T-cell (primary cell): ENCODE measurements at regions not wholly inside any gene's neighbourhood (a gene's known extent, or its start where the extent isn't known, plus 50 kb on each side); places are given as distances from the start of the nearest gene placed in this dataset.

Experiments used
- ATAC-seq, 4 experiments: fragments of 200-7000 bp in 3 of 4; fragments of 150-1000 bp in 1 of 4; cut with Tn5 transposase; replicated peaks in 1 of 4; 1 replicate in 3 of 4; 2 replicates in 1 of 4; pipeline ENCODE4 v1.10.0; 2021; ENCODE audit warnings: moderate library complexity in 3 of 4, mild to moderate bottlenecking in 2 of 4, moderate number of reproducible peaks in 1 of 4
- CTCF ChIA-PET, 2 donors: fragments of 300-600 bp; sonication (Branson Sonifier 250); formaldehyde crosslinking; loops; one replicate each; lab custom pipeline; 2022; ENCODE audit warnings: antibody characterized with exemption in 2 of 2; lab: Charles Lee
- POLR2A ChIA-PET, 2 donors: fragments of 300-600 bp; sonication (Branson Sonifier 250); formaldehyde crosslinking; loops; one replicate each; lab custom pipeline; 2022; ENCODE audit warnings: antibody characterized with exemption in 2 of 2; lab: Charles Lee
- DNase-seq, 35 experiments: peaks; one replicate each; pipeline versions ENCODE4 v3.0.0 to v3.0.0-alpha.2; 2013 to 2023
- H3K27ac ChIP-seq: one replicate; pipeline ENCODE4 v1.5.1; 2013; ENCODE audit warnings: low read length
- H3K27me3 ChIP-seq, 2 experiments: replicated peaks in 1 of 2; 1 replicate in 1 of 2; 2 replicates in 1 of 2; pipeline versions ENCODE4 v1.6.1 to v1.7.0; 2013; ENCODE audit warnings: low read length in 1 of 2, mixed read lengths in 1 of 2; ENCODE audit not compliant: control insufficient read depth in 2 of 2, insufficient read depth in 2 of 2; ENCODE audit errors: extremely low read depth in 1 of 2
- H3K36me3 ChIP-seq, 2 donors: 1 replicate in 1 of 2; 2 replicates in 1 of 2; pipeline versions ENCODE4 v1.6.1 to v1.7.0; 2013; ENCODE audit warnings: low read length in 1 of 2; ENCODE audit not compliant: control insufficient read depth in 2 of 2, insufficient read depth in 1 of 2; ENCODE audit errors: extremely low read depth in 1 of 2
- H3K4me1 ChIP-seq, 2 experiments: 1 replicate in 1 of 2; 2 replicates in 1 of 2; pipeline versions ENCODE4 v1.6.1 to v1.7.0; 2013; ENCODE audit warnings: low read length in 2 of 2, mixed read lengths in 1 of 2; ENCODE audit not compliant: insufficient read depth in 2 of 2, control insufficient read depth in 1 of 2; ENCODE audit errors: extremely low read depth in 1 of 2
- H3K4me3 ChIP-seq, 2 donors: 1 replicate in 1 of 2; 2 replicates in 1 of 2; pipeline versions ENCODE4 v1.5.1 to v1.7.0; 2013; ENCODE audit warnings: mild to moderate bottlenecking in 2 of 2, low read length in 1 of 2, moderate library complexity in 1 of 2; ENCODE audit not compliant: control insufficient read depth in 1 of 2; ENCODE audit errors: extremely low read depth in 1 of 2
- H3K9me3 ChIP-seq: 2 replicates; pipeline ENCODE4 v1.7.0; 2013
- H3K27ac Mint-ChIP-seq, 2 donors: one replicate each; pipeline ENCODE4 v1.8.0; 2020 to 2021; ENCODE audit warnings: mild to moderate bottlenecking in 2 of 2, mixed read lengths in 2 of 2
- H3K27me3 Mint-ChIP-seq, 2 donors: one replicate each; pipeline ENCODE4 v1.8.0; 2021 to 2022; ENCODE audit warnings: mixed read lengths in 2 of 2
- H3K36me3 Mint-ChIP-seq: one replicate; pipeline ENCODE4 v1.8.0; 2021; ENCODE audit warnings: mixed read lengths
- H3K4me1 Mint-ChIP-seq, 3 donors: one replicate each; pipeline ENCODE4 v1.8.0; 2020 to 2022; ENCODE audit warnings: mixed read lengths in 3 of 3, mild to moderate bottlenecking in 1 of 3
- H3K4me3 Mint-ChIP-seq, 3 donors: one replicate each; pipeline ENCODE4 v1.8.0; 2020 to 2022; ENCODE audit warnings: mild to moderate bottlenecking in 3 of 3, mixed read lengths in 3 of 3, moderate library complexity in 3 of 3
- H3K9me3 Mint-ChIP-seq, 3 donors: one replicate each; pipeline ENCODE4 v1.8.0; 2020 to 2022; ENCODE audit warnings: mixed read lengths in 3 of 3
- WGBS: methylation state at CpG from one replicate; pipeline ENCODE4 v1.1.5; 2013; ENCODE audit warnings: missing lambda C conversion rate; ENCODE audit not compliant: insufficient coverage; 5-methylcytosine and 5-hydroxymethylcytosine counted together

GRCh38 chr5:51047369-51047768 is 335.9 kb upstream of the ISL1 start:
- Histone ChIP-seq H3K27ac (no peak overlapping the region), H3K4me3 (no peak overlapping the region), H3K4me1 (no peaks in the 10 kb centered on the region), H3K36me3 (no peaks in the 10 kb centered on the region), H3K27me3 (no peaks in the 10 kb centered on the region), H3K9me3 (no peaks in the 10 kb centered on the region)
- CTCF ChIA-PET = no interaction called here
- Mint-ChIP-seq H3K27ac (no peak overlapping the region), H3K4me1 (no peaks in the 10 kb centered on the region), H3K36me3 (no peaks in the 10 kb centered on the region), H3K27me3 (peaks cover 0 to 2% of the 10 kb centered on the region in 2 donors), H3K9me3 (peaks cover 0 to 4% (median 0%) of the 10 kb centered on the region in 3 donors), H3K4me3 (no peak overlapping the region)
- POLR2A ChIA-PET = no interaction called here
- DNase-seq (no peak), ATAC-seq (no peak)
- 70% methylated on average over 1 of the region's 4 CpGs for WGBS

- Histone ChIP-seq H3K4me1 (no peaks in the 10 kb centered on the region), H3K4me3 (no peak overlapping the region), H3K27me3 (no peaks in the 10 kb centered on the region), H3K27ac (no peak overlapping the region), H3K36me3 (no peaks in the 10 kb centered on the region), H3K9me3 (no peaks in the 10 kb centered on the region)
- Mint-ChIP-seq H3K9me3 (peaks cover 0 to 9% (median 0%) of the 10 kb centered on the region in 3 donors), H3K27ac (no peak overlapping the region), H3K27me3 (peaks cover 0 to 2% of the 10 kb centered on the region in 2 donors), H3K4me3 (no peak overlapping the region), H3K4me1 (no peaks in the 10 kb centered on the region), H3K36me3 (no peaks in the 10 kb centered on the region)
- ChIA-PET CTCF (no interaction called here), POLR2A (no interaction called here)
- WGBS = no CpG with 5 or more reads among the region's 2 CpGs
- DNase-seq (no peak), ATAC-seq (no peak)
Measured at GRCh38 chr5:51053361-51053760, 329.9 kb upstream of the ISL1 start.

- peaks cover 0 to 4% of the 10 kb centered on the region in 2 experiments for H3K27me3 ChIP-seq
- H3K27ac ChIP-seq = no peak overlapping the region
- DNase-seq (no peak), ATAC-seq (no peak)
- Mint-ChIP-seq H3K27ac (no peak overlapping the region), H3K4me1 (no peaks in the 10 kb centered on the region), H3K4me3 (no peak overlapping the region), H3K27me3 (no peaks in the 10 kb centered on the region), H3K36me3 (no peaks in the 10 kb centered on the region), H3K9me3 (peaks cover 14 to 19% (median 17%) of the 10 kb centered on the region in 3 donors)
- 83% methylated on average over 1 of the region's 5 CpGs for WGBS
- H3K9me3 ChIP-seq = no peaks in the 10 kb centered on the region
- no peaks in the 10 kb centered on the region for H3K36me3 ChIP-seq
- no peak overlapping the region for H3K4me3 ChIP-seq
- POLR2A ChIA-PET = no interaction called here
- CTCF ChIA-PET = no interaction called here
- no peaks in the 10 kb centered on the region for H3K4me1 ChIP-seq
Measured at GRCh38 chr5:51060953-51061352, 322.3 kb upstream of the ISL1 start.

- WGBS = 77% methylated on average over 5 of the region's 5 CpGs
- CTCF ChIA-PET = no interaction called here
- H3K27ac Mint-ChIP-seq = no peak overlapping the region
- POLR2A ChIA-PET = no interaction called here
- ATAC-seq = no peak
- H3K9me3 Mint-ChIP-seq = peaks cover 8 to 32% (median 18%) of the 10 kb centered on the region in 3 donors
- H3K27me3 Mint-ChIP-seq = no peaks in the 10 kb centered on the region
- Histone ChIP-seq H3K36me3 (no peaks in the 10 kb centered on the region), H3K27me3 (peaks cover 0 to 2% of the 10 kb centered on the region in 2 experiments), H3K9me3 (no peaks in the 10 kb centered on the region), H3K27ac (no peak overlapping the region), H3K4me3 (no peak overlapping the region), H3K4me1 (no peaks in the 10 kb centered on the region)
- no peak overlapping the region for H3K4me3 Mint-ChIP-seq
- no peak for DNase-seq
- H3K4me1 Mint-ChIP-seq = no peaks in the 10 kb centered on the region
- H3K36me3 Mint-ChIP-seq = no peaks in the 10 kb centered on the region
Measured at GRCh38 chr5:51072937-51073336, 310.3 kb upstream of the ISL1 start.

GRCh38 chr5:51082741-51083140 is 300.5 kb upstream of the ISL1 start:
- ChIA-PET POLR2A (no interaction called here), CTCF (no interaction called here)
- H3K9me3 Mint-ChIP-seq = peaks cover 2 to 12% (median 8%) of the 10 kb centered on the region in 3 donors
- no peak overlapping the region for H3K27ac Mint-ChIP-seq
- DNase-seq = no peak
- no peaks in the 10 kb centered on the region for H3K36me3 Mint-ChIP-seq
- no peaks in the 10 kb centered on the region for H3K27me3 Mint-ChIP-seq
- no peaks in the 10 kb centered on the region for H3K36me3 ChIP-seq
- H3K27me3 ChIP-seq = no peaks in the 10 kb centered on the region
- no peaks in the 10 kb centered on the region for H3K9me3 ChIP-seq
- no peak overlapping the region for H3K4me3 Mint-ChIP-seq
- ATAC-seq = no peak
- no peak overlapping the region for H3K27ac ChIP-seq
- no peak overlapping the region for H3K4me3 ChIP-seq
- H3K4me1 ChIP-seq = no peaks in the 10 kb centered on the region
- no peaks in the 10 kb centered on the region for H3K4me1 Mint-ChIP-seq
- WGBS = no CpG with 5 or more reads among the region's 1 CpG

- Mint-ChIP-seq H3K4me3 (no peak overlapping the region), H3K27ac (no peak overlapping the region), H3K9me3 (peaks cover 0 to 3% (median 0%) of the 10 kb centered on the region in 3 donors), H3K36me3 (no peaks in the 10 kb centered on the region), H3K27me3 (no peaks in the 10 kb centered on the region), H3K4me1 (no peaks in the 10 kb centered on the region)
- Histone ChIP-seq H3K36me3 (no peaks in the 10 kb centered on the region), H3K27me3 (no peaks in the 10 kb centered on the region), H3K4me3 (no peak overlapping the region), H3K27ac (no peak overlapping the region), H3K9me3 (no peaks in the 10 kb centered on the region), H3K4me1 (no peaks in the 10 kb centered on the region)
- POLR2A ChIA-PET = no interaction called here
- CTCF ChIA-PET = no interaction called here
- no CpG with 5 or more reads among the region's 2 CpGs for WGBS
- DNase-seq (no peak), ATAC-seq (no peak)
Measured at GRCh38 chr5:51091816-51092215, 291.4 kb upstream of the ISL1 start.

GRCh38 chr5:51095486-51095885 is 287.8 kb upstream of the ISL1 start:
- Histone ChIP-seq H3K36me3 (no peaks in the 10 kb centered on the region), H3K9me3 (no peaks in the 10 kb centered on the region), H3K4me3 (no peak overlapping the region), H3K27ac (no peak overlapping the region), H3K27me3 (no peaks in the 10 kb centered on the region), H3K4me1 (no peaks in the 10 kb centered on the region)
- Mint-ChIP-seq H3K27me3 (no peaks in the 10 kb centered on the region), H3K27ac (no peak overlapping the region), H3K4me1 (no peaks in the 10 kb centered on the region), H3K36me3 (no peaks in the 10 kb centered on the region), H3K9me3 (peaks cover 0 to 3% (median 0%) of the 10 kb centered on the region in 3 donors), H3K4me3 (no peak overlapping the region)
- CTCF ChIA-PET = no interaction called here
- ATAC-seq = no peak
- POLR2A ChIA-PET = no interaction called here
- no peak for DNase-seq
- WGBS = 0% methylated on average over 1 of the region's 8 CpGs
